Effector memory CD8-positive, alpha-beta T cell (primary cell): ENCODE measurements at regions not wholly inside any gene's neighbourhood (a gene's known extent, or its start where the extent isn't known, plus 50 kb on each side); places are given as distances from the start of the nearest gene placed in this dataset.

Source experiments
- ATAC-seq: fragments of 150-1000 bp; cut with Tn5 transposase; replicated peaks from 2 replicates; pipeline ENCODE4 v1.10.0; 2021; ENCODE audit warnings: mild to moderate bottlenecking, moderate library complexity
- DNase-seq, 3 experiments: peaks; one replicate each; pipeline ENCODE4 v3.0.0; 2021
- H3K27ac Mint-ChIP-seq, 2 donors: one replicate each; pipeline ENCODE4 v1.8.0; 2022; ENCODE audit warnings: mild to moderate bottlenecking in 2 of 2, mixed read lengths in 2 of 2, moderate library complexity in 2 of 2
- H3K27me3 Mint-ChIP-seq, 2 donors: one replicate each; pipeline ENCODE4 v1.8.0; 2022; ENCODE audit warnings: mixed read lengths in 2 of 2
- H3K36me3 Mint-ChIP-seq: one replicate; pipeline ENCODE4 v1.8.0; 2022; ENCODE audit warnings: mild to moderate bottlenecking, moderate library complexity, mixed read lengths; ENCODE audit not compliant: insufficient read depth
- H3K4me1 Mint-ChIP-seq, 2 donors: one replicate each; pipeline ENCODE4 v1.8.0; 2022; ENCODE audit warnings: low read depth in 2 of 2, mixed read lengths in 2 of 2
- H3K4me3 Mint-ChIP-seq, 2 donors: one replicate each; pipeline ENCODE4 v1.8.0; 2022; ENCODE audit warnings: mild to moderate bottlenecking in 2 of 2, mixed read lengths in 2 of 2, moderate library complexity in 2 of 2
- H3K9me3 Mint-ChIP-seq, 2 donors: one replicate each; pipeline ENCODE4 v1.8.0; 2022; ENCODE audit warnings: mixed read lengths in 2 of 2

DNA sequence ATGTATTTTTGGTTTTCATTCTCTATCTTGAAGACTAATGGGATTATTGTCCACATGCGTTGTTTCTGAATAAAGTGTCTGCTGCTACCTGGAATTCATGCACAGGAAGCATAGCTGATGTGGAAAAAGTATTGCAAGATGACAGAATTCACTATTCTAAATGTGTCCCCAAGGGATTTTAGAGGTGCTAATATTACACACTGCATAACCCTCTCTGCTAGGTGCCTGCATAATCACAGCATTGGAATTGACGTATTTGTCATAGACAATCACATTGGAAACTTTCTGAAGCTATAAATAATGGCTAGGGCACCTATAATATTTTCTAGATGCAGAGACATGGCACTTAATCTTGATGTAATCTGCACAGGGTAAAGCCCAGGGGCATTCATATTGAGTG is 496.1 kb downstream of the JRKL start:
- no peak for DNase-seq
- no peak for ATAC-seq
- Mint-ChIP-seq H3K4me1 (no peaks in the 10 kb centered on the region), H3K36me3 (no peaks in the 10 kb centered on the region), H3K4me3 (no peak overlapping the region), H3K27ac (no peak overlapping the region), H3K9me3 (peaks cover 3 to 19% of the 10 kb centered on the region in 2 donors), H3K27me3 (no peaks in the 10 kb centered on the region)

DNA sequence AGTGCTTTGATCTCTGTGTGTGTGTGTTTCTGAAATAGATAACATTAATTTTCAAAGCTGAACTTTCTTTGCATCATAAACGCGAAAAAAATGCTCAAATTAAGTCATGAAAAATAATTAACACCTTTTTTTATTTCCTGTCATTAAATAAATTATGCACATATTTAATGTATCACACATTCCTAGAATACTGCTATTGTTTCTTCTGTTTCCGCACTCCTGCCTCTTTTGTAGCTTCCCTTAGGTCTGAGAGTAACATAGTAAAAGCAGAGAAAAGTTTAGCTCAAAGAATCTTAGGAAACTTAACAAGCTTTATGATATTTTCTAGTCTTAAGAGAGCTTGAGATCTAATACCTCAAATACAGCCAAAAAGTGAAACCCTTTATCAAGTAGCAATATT is 504.2 kb downstream of the JRKL start:
- Mint-ChIP-seq H3K4me3 (no peak overlapping the region), H3K4me1 (no peaks in the 10 kb centered on the region), H3K27me3 (no peaks in the 10 kb centered on the region), H3K27ac (no peak overlapping the region), H3K9me3 (peaks cover 0 to 2% of the 10 kb centered on the region in 2 donors), H3K36me3 (no peaks in the 10 kb centered on the region)
- DNase-seq, result no peak
- ATAC-seq, result no peak

DNA sequence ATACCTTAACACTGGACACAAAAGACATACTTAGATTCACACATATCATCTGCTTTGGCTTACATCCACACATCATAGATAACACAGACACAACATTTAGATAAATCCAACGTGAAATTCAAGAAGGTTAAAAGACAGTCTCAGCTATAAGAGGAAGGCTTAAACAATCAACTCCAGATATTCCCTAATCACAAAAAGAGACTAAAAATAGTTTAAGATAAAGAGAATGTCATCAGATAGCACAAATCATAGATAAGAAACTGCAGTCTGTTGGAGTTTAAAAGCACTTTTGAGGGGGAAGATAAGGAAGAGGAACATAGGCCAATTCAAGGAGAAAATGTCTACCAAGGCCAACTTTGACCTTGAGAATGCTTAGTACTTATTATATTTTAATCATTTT is 504.8 kb downstream of the JRKL start:
- Mint-ChIP-seq H3K9me3 (peaks cover 0 to 2% of the 10 kb centered on the region in 2 donors), H3K27me3 (no peaks in the 10 kb centered on the region), H3K4me1 (no peaks in the 10 kb centered on the region), H3K27ac (no peak overlapping the region), H3K4me3 (no peak overlapping the region), H3K36me3 (no peaks in the 10 kb centered on the region)
- no peak for ATAC-seq
- DNase-seq, result no peak

DNA sequence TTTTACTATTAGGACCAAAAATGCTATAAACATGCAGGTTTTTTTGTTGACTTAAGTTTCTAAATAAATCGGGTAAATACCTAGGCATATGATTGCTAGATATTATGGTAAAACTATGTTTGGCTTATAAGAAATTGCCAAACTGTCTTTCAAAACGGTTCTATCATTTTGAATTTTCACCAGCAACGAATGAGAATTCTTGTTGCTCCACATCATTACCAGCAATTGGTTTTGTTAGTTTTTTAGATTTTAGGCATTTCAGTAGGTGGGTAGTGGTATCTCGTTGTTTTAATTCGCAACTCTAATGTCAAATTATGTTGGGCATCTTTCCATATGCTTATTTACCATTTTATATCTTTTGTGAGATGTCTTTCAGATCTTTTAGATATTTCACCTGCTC is 510.2 kb downstream of the JRKL start:
- DNase-seq (no peak), ATAC-seq (no peak)
- H3K4me1 Mint-ChIP-seq, result no peaks in the 10 kb centered on the region
- no peak overlapping the region for H3K4me3 Mint-ChIP-seq
- H3K9me3 Mint-ChIP-seq, result peaks cover 0 to 4% of the 10 kb centered on the region in 2 donors
- no peaks in the 10 kb centered on the region for H3K36me3 Mint-ChIP-seq
- H3K27me3 Mint-ChIP-seq, result no peaks in the 10 kb centered on the region
- no peak overlapping the region for H3K27ac Mint-ChIP-seq

DNA sequence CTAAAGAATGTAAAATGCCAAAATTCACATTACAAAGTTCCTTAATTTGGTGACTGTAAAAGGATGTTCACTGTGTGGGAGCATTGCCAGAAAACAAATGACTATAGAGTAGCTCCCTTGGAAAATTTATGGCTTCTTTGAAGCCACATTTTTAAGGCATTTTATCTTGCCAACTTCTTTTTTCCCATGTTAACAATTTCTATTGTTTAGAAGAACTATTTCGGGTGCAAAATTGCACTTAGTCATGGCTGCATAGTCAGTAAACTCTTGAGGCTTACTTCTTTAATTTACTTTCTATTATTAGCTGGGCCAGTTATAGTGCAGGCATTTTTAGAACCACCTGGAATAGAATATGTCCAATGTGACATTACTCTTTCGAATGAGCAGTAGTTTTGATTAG is 515.3 kb downstream of the JRKL start:
- Mint-ChIP-seq H3K36me3 (no peaks in the 10 kb centered on the region), H3K27me3 (no peaks in the 10 kb centered on the region), H3K4me3 (no peak overlapping the region), H3K9me3 (peaks cover 0 to 7% of the 10 kb centered on the region in 2 donors), H3K4me1 (no peaks in the 10 kb centered on the region), H3K27ac (no peak overlapping the region)
- DNase-seq, result no peak
- no peak for ATAC-seq

DNA sequence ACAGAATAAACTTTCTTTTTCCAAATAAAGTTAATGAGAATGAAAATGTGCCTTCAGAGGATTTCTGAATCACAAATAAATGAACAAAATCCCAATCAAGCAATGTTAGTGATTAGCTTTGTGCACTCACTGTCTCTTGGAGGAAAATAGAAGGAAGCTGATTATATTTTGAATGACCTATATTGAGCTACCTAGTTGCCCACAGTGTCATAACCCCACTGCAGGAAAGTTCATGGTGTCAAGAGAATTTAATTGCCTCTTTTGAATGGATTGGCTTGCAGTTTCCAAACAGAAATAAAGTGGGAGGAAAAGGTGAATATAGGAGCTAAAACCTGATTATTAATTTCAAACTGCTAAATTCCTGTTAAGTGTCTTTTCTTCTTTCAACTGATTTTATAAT is 515.9 kb downstream of the JRKL start:
- ATAC-seq, result no peak

DNA sequence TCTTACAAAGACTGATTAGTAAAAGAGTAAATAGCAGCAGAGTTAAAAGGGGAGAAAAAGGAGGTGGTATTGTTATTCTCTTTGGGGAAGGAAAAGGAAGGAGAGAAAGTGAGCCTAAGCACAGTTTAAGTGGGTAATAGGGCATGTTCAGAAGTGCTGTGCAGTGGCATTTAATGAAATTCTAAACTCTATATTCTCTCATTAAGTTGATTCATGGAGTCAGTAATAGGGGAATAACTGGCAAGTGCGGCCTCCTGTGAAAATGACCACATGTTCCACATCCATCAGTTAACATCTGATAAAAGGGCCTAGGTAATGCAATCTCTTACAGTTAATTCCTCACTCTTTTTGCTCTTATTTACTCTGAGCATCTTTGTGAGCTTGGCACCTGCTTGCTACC is 516.7 kb downstream of the JRKL start:
- ATAC-seq, result no peak
- DNase-seq, result no peak
- Mint-ChIP-seq H3K9me3 (peaks cover 0 to 13% of the 10 kb centered on the region in 2 donors), H3K4me1 (no peaks in the 10 kb centered on the region), H3K4me3 (no peak overlapping the region), H3K27ac (no peak overlapping the region), H3K36me3 (no peaks in the 10 kb centered on the region), H3K27me3 (no peaks in the 10 kb centered on the region)

More for the DNA sequence above, 515.9 kb downstream of the JRKL start:
- no peak for DNase-seq
- Mint-ChIP-seq H3K27ac (no peak overlapping the region), H3K4me3 (no peak overlapping the region), H3K27me3 (no peaks in the 10 kb centered on the region), H3K36me3 (no peaks in the 10 kb centered on the region), H3K9me3 (peaks cover 0 to 10% of the 10 kb centered on the region in 2 donors), H3K4me1 (no peaks in the 10 kb centered on the region)

DNA sequence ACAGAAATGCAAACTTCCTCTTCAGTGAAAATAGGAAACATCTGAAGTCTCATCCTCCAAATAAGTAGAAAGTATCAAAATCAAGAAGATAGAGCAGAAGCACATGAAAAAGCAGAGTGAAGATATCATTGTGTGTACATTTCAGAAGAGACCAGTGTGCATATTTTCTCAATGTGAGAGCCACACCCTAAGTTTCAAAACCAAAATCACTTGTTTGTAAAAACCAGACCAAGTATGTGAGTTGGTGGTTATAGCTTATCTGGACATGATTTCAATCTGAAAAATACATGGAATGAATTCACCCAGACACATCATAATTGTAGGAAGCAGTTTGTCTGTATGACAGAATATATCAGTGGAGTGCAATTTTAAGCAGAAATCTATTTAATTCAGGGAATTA is 536.0 kb downstream of the JRKL start:
- Mint-ChIP-seq H3K36me3 (no peaks in the 10 kb centered on the region), H3K27me3 (no peaks in the 10 kb centered on the region), H3K4me1 (no peaks in the 10 kb centered on the region), H3K9me3 (peaks cover 2 to 8% of the 10 kb centered on the region in 2 donors), H3K27ac (no peak overlapping the region), H3K4me3 (no peak overlapping the region)
- ATAC-seq, result no peak
- DNase-seq, result no peak

DNA sequence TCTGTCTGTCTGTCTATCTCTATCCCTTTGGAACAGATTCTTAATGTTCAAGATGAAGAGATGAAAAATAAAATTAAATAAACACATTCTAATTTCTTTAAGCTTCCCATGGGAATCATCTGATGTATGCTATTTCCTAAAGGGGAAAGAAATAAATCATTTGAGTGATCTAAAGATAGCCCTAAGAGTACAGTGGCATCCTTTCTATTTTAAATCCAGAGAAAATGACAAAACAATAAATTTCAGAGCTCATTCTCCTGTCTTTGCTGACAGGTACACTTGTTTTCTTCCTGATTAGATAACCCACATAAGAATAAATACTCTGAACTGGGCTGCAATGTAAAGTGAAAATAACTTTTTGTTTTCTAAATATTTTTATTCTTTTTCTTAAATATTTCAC is 550.4 kb downstream of the JRKL start:
- Mint-ChIP-seq H3K36me3 (no peaks in the 10 kb centered on the region), H3K4me3 (no peak overlapping the region), H3K9me3 (peaks cover 0 to 4% of the 10 kb centered on the region in 2 donors), H3K4me1 (no peaks in the 10 kb centered on the region), H3K27ac (no peak overlapping the region), H3K27me3 (no peaks in the 10 kb centered on the region)
- DNase-seq, result no peak
- ATAC-seq, result no peak

DNA sequence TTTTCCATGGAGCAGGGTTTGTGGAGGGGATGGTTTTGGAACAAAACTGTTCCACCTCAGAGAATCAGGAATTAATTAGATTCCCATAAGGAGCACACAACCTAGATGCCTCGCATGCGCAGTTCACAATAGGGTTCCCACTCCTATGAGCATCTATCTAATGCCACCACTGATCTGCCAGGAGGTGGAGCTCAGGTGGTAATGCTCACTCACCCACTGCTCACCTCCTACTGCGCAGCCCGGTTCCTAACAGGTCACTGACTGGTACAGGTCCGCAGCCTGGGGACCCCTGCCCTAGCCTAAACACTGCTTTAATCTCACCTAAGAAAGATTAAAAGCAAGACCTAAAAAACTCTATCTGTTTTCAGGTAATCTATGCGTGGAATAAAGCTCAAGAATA is 553.0 kb downstream of the JRKL start:
- Mint-ChIP-seq H3K9me3 (peaks cover 0 to 2% of the 10 kb centered on the region in 2 donors), H3K36me3 (no peaks in the 10 kb centered on the region), H3K27me3 (no peaks in the 10 kb centered on the region), H3K4me1 (no peaks in the 10 kb centered on the region), H3K4me3 (no peak overlapping the region), H3K27ac (no peak overlapping the region)
- ATAC-seq, result no peak
- DNase-seq, result no peak

DNA sequence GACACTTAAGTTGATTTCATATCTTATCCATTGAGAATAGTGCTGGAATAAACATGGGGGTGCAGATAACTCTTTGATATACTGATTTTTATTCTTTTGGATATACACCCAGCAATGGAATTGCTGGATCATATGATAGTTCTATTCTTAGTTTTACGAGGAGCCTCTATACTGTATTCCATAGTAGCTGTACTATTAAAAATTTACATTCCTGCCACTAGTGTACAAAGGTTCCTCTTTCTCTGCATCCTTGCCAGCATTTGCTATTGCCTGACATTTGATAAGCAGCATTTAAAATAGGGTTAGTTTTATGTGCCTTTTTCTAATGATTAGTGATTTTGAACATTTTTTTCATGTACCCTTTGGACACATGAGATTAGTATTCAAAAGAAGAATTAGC is 554.2 kb downstream of the JRKL start:
- Mint-ChIP-seq H3K27ac (no peak overlapping the region), H3K9me3 (no peaks in the 10 kb centered on the region), H3K36me3 (no peaks in the 10 kb centered on the region), H3K27me3 (no peaks in the 10 kb centered on the region), H3K4me3 (no peak overlapping the region), H3K4me1 (no peaks in the 10 kb centered on the region)
- ATAC-seq, result no peak
- no peak for DNase-seq

DNA sequence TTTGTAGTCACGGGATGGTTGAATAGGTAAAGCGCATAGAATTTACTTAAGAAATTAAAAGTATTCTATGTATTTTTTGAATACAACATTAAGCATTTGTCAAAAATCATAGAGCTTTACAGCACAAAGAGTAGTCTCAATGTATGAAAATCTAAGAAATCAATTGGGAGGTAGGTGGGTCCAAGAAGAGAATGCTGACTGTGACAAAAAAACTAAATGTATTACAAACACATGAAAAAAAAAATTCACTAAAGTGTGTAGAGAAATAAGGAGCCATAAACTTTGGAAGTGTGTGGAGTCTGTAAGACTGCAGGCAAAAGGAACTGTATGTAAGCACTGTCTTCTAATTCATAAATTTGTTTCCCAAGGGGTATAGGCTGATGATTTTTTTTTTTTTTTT is 558.3 kb downstream of the JRKL start:
- Mint-ChIP-seq H3K27ac (no peak overlapping the region), H3K36me3 (no peaks in the 10 kb centered on the region), H3K27me3 (no peaks in the 10 kb centered on the region), H3K9me3 (peaks cover 0 to 7% of the 10 kb centered on the region in 2 donors), H3K4me3 (no peak overlapping the region), H3K4me1 (no peaks in the 10 kb centered on the region)
- DNase-seq (no peak), ATAC-seq (no peak)

DNA sequence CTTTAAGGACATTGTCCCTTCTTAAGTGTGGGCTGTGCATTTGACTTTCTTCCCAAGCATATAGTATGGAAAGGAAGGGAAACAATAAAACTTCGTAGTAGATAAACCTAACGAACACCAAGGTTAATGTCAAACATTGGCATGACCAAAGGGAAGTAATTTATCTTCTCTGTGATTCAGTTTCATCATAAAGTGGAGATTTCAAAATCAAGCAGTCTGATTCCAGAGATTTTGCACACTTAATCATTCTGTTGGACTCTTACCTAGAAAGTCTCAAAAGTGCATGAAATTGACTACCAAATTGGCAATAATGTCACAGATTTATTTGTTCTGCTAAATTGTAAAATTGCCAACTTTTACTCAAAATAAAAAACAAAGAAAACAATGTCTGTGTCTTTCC is 559.7 kb downstream of the JRKL start:
- no peak for ATAC-seq
- H3K27ac Mint-ChIP-seq, result no peak overlapping the region
- H3K4me1 Mint-ChIP-seq, result no peaks in the 10 kb centered on the region

DNA sequence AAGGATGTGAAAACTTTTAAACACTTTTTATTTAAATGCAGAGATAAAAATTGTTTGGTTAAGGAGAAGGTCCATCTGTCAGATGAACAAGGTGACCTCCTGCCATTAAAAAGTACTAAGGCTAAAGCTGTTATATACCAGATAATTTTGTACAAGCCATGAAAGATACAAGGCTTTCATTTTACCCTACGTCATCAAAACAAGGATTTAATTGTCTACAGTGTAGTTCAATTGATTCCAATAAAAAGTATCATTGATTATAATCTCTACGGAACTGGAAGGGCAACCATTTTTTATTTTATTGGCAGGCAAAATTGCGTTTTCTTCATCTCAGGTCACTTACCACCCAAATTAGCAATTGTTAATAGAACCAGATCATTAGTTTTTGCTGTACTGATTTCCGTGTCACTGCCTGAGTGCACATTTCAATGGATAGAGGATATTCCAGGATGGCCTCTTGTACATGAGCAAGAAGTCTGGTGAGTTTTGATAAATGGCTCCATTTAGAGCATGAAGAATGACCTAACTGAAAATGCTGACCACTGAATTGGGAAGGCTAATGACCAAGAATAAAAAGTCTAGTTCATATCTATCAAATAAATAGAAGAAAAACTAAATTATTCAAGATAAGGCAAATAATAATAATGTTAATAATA is 564.9 kb downstream of the JRKL start:
- no peaks in the 10 kb centered on the region for H3K36me3 Mint-ChIP-seq
- no peak for DNase-seq

More for the DNA sequence above, 559.7 kb downstream of the JRKL start:
- DNase-seq, result no peak
- Mint-ChIP-seq H3K27me3 (no peaks in the 10 kb centered on the region), H3K36me3 (no peaks in the 10 kb centered on the region), H3K4me3 (no peak overlapping the region), H3K9me3 (peaks cover 0 to 7% of the 10 kb centered on the region in 2 donors)

DNA sequence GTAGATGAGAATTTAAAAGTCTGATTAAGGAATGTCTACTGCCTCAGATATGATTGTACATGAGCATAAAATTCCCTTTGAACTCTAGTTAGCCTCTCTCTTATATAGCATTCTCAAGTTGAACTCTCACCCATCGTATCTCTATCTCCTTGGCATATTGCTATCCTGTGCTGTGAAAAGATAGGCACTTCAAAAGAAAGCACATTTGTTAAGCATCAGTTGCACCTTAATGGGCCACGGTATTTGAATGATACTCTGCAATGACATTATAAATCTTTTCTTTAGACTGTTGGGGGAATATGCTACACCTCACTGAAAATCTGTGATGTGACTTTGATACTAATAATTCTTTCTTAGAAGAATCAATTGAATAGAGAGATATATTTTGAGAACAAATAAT is 570.7 kb downstream of the JRKL start:
- no peaks in the 10 kb centered on the region for H3K36me3 Mint-ChIP-seq
- DNase-seq (no peak), ATAC-seq (no peak)
- no peaks in the 10 kb centered on the region for H3K4me1 Mint-ChIP-seq
- H3K27ac Mint-ChIP-seq, result no peak overlapping the region
- H3K9me3 Mint-ChIP-seq, result peaks cover 0 to under 1% of the 10 kb centered on the region in 2 donors
- no peak overlapping the region for H3K4me3 Mint-ChIP-seq
- H3K27me3 Mint-ChIP-seq, result no peaks in the 10 kb centered on the region

More for the DNA sequence above, 564.9 kb downstream of the JRKL start:
- Mint-ChIP-seq H3K27me3 (no peaks in the 10 kb centered on the region), H3K9me3 (peaks cover 0 to 7% of the 10 kb centered on the region in 2 donors), H3K4me3 (no peak overlapping the region), H3K4me1 (no peaks in the 10 kb centered on the region), H3K27ac (no peak overlapping the region)
- ATAC-seq, result no peak
